Natural killer cell treated with Interleukin-12 subunit alpha and Interleukin-12 subunit beta and Interleukin-15 and Interleukin-18, amount 100 ng/mL, for 72 hours (primary cell): ENCODE measurements at regions not wholly inside any gene's neighbourhood (a gene's known extent, or its start where the extent isn't known, plus 50 kb on each side); places are given as distances from the start of the nearest gene placed in this dataset.

Source experiments
- ATAC-seq, 2 donors: fragments of 150-1000 bp; cut with Tn5 transposase in 1 of 2; sonication (Bioruptor Pico), chemical (Tn5 transposase) in 1 of 2; 2 replicates each; pipeline ENCODE4 v1.10.0; 2021
- DNase-seq: peaks from one replicate; pipeline ENCODE4 v3.0.0; 2022; ENCODE audit warnings: low spot score
- H3K27ac Mint-ChIP-seq, 2 donors: 1 replicate in 1 of 2; 2 replicates in 1 of 2; pipeline ENCODE4 v1.8.0; 2022; ENCODE audit warnings: mixed read lengths in 2 of 2, mild to moderate bottlenecking in 1 of 2, moderate library complexity in 1 of 2
- H3K27me3 Mint-ChIP-seq, 2 donors: 1 replicate in 1 of 2; 2 replicates in 1 of 2; pipeline ENCODE4 v1.8.0; 2022; ENCODE audit warnings: mixed read lengths in 2 of 2
- H3K36me3 Mint-ChIP-seq: one replicate; pipeline ENCODE4 v1.8.0; 2022; ENCODE audit warnings: mixed read lengths
- H3K4me1 Mint-ChIP-seq, 2 donors: 1 replicate in 1 of 2; 2 replicates in 1 of 2; pipeline ENCODE4 v1.8.0; 2022; ENCODE audit warnings: low read depth in 2 of 2, mixed read lengths in 2 of 2, mild to moderate bottlenecking in 1 of 2
- H3K4me3 Mint-ChIP-seq: one replicate; pipeline ENCODE4 v1.8.0; 2022; ENCODE audit warnings: mixed read lengths
- H3K9me3 Mint-ChIP-seq: 2 replicates; pipeline ENCODE4 v1.8.0; 2022; ENCODE audit warnings: mixed read lengths

GRCh38 chr14:81682134-81682533 lies 148.5 kb upstream of the SEL1L start:
- ATAC-seq = no peak
- Mint-ChIP-seq H3K4me3 (no peak overlapping the region), H3K27me3 (no peaks in the 10 kb centered on the region), H3K36me3 (no peaks in the 10 kb centered on the region), H3K9me3 (peaks cover 13% of the 10 kb centered on the region), H3K27ac (no peak overlapping the region), H3K4me1 (no peaks in the 10 kb centered on the region)
- no peak for DNase-seq

- no peak for DNase-seq
- H3K4me1 Mint-ChIP-seq = no peaks in the 10 kb centered on the region
- H3K27me3 Mint-ChIP-seq = no peaks in the 10 kb centered on the region
- no peak overlapping the region for H3K4me3 Mint-ChIP-seq
- H3K27ac Mint-ChIP-seq = no peak overlapping the region
- no peaks in the 10 kb centered on the region for H3K36me3 Mint-ChIP-seq
- H3K9me3 Mint-ChIP-seq = peaks cover 13% of the 10 kb centered on the region
- ATAC-seq = no peak
Measured at GRCh38 chr14:81682701-81683100, 149.0 kb upstream of the SEL1L start.

GRCh38 chr14:81684696-81685095 lies 151.0 kb upstream of the SEL1L start:
- DNase-seq = no peak
- ATAC-seq = no peak
- Mint-ChIP-seq H3K27me3 (no peaks in the 10 kb centered on the region), H3K4me3 (no peak overlapping the region), H3K4me1 (no peaks in the 10 kb centered on the region), H3K27ac (no peak overlapping the region), H3K9me3 (peaks cover 13% of the 10 kb centered on the region), H3K36me3 (no peaks in the 10 kb centered on the region)

- ATAC-seq (no peak), DNase-seq (no peak)
- Mint-ChIP-seq H3K9me3 (peaks cover 13% of the 10 kb centered on the region), H3K36me3 (no peaks in the 10 kb centered on the region), H3K27ac (no peak overlapping the region), H3K27me3 (no peaks in the 10 kb centered on the region), H3K4me1 (no peaks in the 10 kb centered on the region), H3K4me3 (no peak overlapping the region)
Measured at GRCh38 chr14:81686512-81686911, 152.9 kb upstream of the SEL1L start.

- no peaks in the 10 kb centered on the region for H3K27me3 Mint-ChIP-seq
- H3K9me3 Mint-ChIP-seq = no peaks in the 10 kb centered on the region
Measured at GRCh38 chr14:81691931-81692330, 158.3 kb upstream of the SEL1L start.

GRCh38 chr14:81694419-81694818 lies 160.8 kb upstream of the SEL1L start:
- no peaks in the 10 kb centered on the region for H3K36me3 Mint-ChIP-seq
- no peak overlapping the region for H3K27ac Mint-ChIP-seq
- ATAC-seq (no peak), DNase-seq (no peak)
- H3K4me1 Mint-ChIP-seq = no peaks in the 10 kb centered on the region
- H3K4me3 Mint-ChIP-seq = no peak overlapping the region
- H3K9me3 Mint-ChIP-seq = peaks cover 3% of the 10 kb centered on the region
- H3K27me3 Mint-ChIP-seq = no peaks in the 10 kb centered on the region

More at GRCh38 chr14:81691931-81692330, 158.3 kb upstream of the SEL1L start:
- Mint-ChIP-seq H3K27ac (no peak overlapping the region), H3K36me3 (no peaks in the 10 kb centered on the region), H3K4me1 (no peaks in the 10 kb centered on the region), H3K4me3 (no peak overlapping the region)
- no peak for DNase-seq
- ATAC-seq = no peak

GRCh38 chr14:81709681-81710080 lies 176.0 kb upstream of the SEL1L start:
- Mint-ChIP-seq H3K4me3 (no peak overlapping the region), H3K27ac (no peak overlapping the region), H3K4me1 (no peaks in the 10 kb centered on the region), H3K36me3 (no peaks in the 10 kb centered on the region), H3K27me3 (no peaks in the 10 kb centered on the region), H3K9me3 (peaks cover 6% of the 10 kb centered on the region)
- ATAC-seq = no peak
- DNase-seq = no peak

GRCh38 chr14:81710232-81710845 lies 176.7 kb upstream of the SEL1L start:
- Mint-ChIP-seq H3K4me1 (no peaks in the 10 kb centered on the region), H3K27me3 (no peaks in the 10 kb centered on the region), H3K27ac (no peak overlapping the region), H3K4me3 (no peak overlapping the region), H3K36me3 (no peaks in the 10 kb centered on the region), H3K9me3 (peaks cover 8% of the 10 kb centered on the region)
- no peak for DNase-seq
- no peak for ATAC-seq

- peaks cover 3% of the 10 kb centered on the region for H3K9me3 Mint-ChIP-seq
- no peak overlapping the region for H3K27ac Mint-ChIP-seq
- H3K4me3 Mint-ChIP-seq = no peak overlapping the region
- no peaks in the 10 kb centered on the region for H3K4me1 Mint-ChIP-seq
- DNase-seq (no peak), ATAC-seq (no peak)
- no peaks in the 10 kb centered on the region for H3K27me3 Mint-ChIP-seq
- no peaks in the 10 kb centered on the region for H3K36me3 Mint-ChIP-seq
Measured at GRCh38 chr14:81715731-81716130, 182.1 kb upstream of the SEL1L start.

- H3K27me3 Mint-ChIP-seq = no peaks in the 10 kb centered on the region
- H3K9me3 Mint-ChIP-seq = peaks cover 3% of the 10 kb centered on the region
- DNase-seq = no peak
- no peak overlapping the region for H3K27ac Mint-ChIP-seq
- no peak for ATAC-seq
- no peaks in the 10 kb centered on the region for H3K4me1 Mint-ChIP-seq
- H3K36me3 Mint-ChIP-seq = no peaks in the 10 kb centered on the region
- no peak overlapping the region for H3K4me3 Mint-ChIP-seq
Measured at GRCh38 chr14:81716953-81717352, 183.3 kb upstream of the SEL1L start.

- H3K27ac Mint-ChIP-seq = no peak overlapping the region
- DNase-seq (no peak), ATAC-seq (no peak)
- H3K9me3 Mint-ChIP-seq = peaks cover 9% of the 10 kb centered on the region
- no peak overlapping the region for H3K4me3 Mint-ChIP-seq
- H3K36me3 Mint-ChIP-seq = no peaks in the 10 kb centered on the region
- no peaks in the 10 kb centered on the region for H3K4me1 Mint-ChIP-seq
- no peaks in the 10 kb centered on the region for H3K27me3 Mint-ChIP-seq
Measured at GRCh38 chr14:81723956-81724355, 190.3 kb upstream of the SEL1L start.

GRCh38 chr14:81727218-81727617 lies 193.6 kb upstream of the SEL1L start:
- no peak overlapping the region for H3K27ac Mint-ChIP-seq
- H3K4me3 Mint-ChIP-seq = no peak overlapping the region
- H3K9me3 Mint-ChIP-seq = peaks cover 9% of the 10 kb centered on the region
- H3K4me1 Mint-ChIP-seq = no peaks in the 10 kb centered on the region
- H3K27me3 Mint-ChIP-seq = no peaks in the 10 kb centered on the region
- ATAC-seq (no peak), DNase-seq (no peak)
- H3K36me3 Mint-ChIP-seq = no peaks in the 10 kb centered on the region

- H3K27me3 Mint-ChIP-seq = no peaks in the 10 kb centered on the region
- no peak for ATAC-seq
- DNase-seq = no peak
- no peaks in the 10 kb centered on the region for H3K36me3 Mint-ChIP-seq
- no peaks in the 10 kb centered on the region for H3K4me1 Mint-ChIP-seq
- H3K4me3 Mint-ChIP-seq = no peak overlapping the region
- H3K27ac Mint-ChIP-seq = no peak overlapping the region
- peaks cover 9% of the 10 kb centered on the region for H3K9me3 Mint-ChIP-seq
Measured at GRCh38 chr14:81728447-81728846, 194.8 kb upstream of the SEL1L start.

GRCh38 chr14:81729622-81730021 lies 196.0 kb upstream of the SEL1L start:
- Mint-ChIP-seq H3K9me3 (peaks cover 9% of the 10 kb centered on the region), H3K27ac (no peak overlapping the region), H3K27me3 (no peaks in the 10 kb centered on the region), H3K4me1 (no peaks in the 10 kb centered on the region), H3K4me3 (no peak overlapping the region), H3K36me3 (no peaks in the 10 kb centered on the region)
- DNase-seq (no peak), ATAC-seq (no peak)

GRCh38 chr14:81737938-81738337 lies 204.3 kb upstream of the SEL1L start:
- Mint-ChIP-seq H3K27ac (no peak overlapping the region), H3K36me3 (no peaks in the 10 kb centered on the region), H3K4me3 (no peak overlapping the region), H3K27me3 (no peaks in the 10 kb centered on the region), H3K4me1 (no peaks in the 10 kb centered on the region), H3K9me3 (peaks cover 11% of the 10 kb centered on the region)
- ATAC-seq (no peak), DNase-seq (no peak)
